ENCODE measurements at regions not wholly inside any gene's neighbourhood (a gene's known extent, or its start where the extent isn't known, plus 50 kb on each side); places are given as distances from the start of the nearest gene placed in this dataset.
"Not testable (repeated sequence)": the region's sequence is repeated elsewhere in the genome, so short reads cannot be mapped to it uniquely, and the experiment has no call there.

- DNase-seq (ENCODE audit: low read depth in 3 of 3) = no peak
Observed at GRCh38 chr18:34528177-34528576, 181.9 kb upstream of the DTNA start.

- DNase-seq (ENCODE audit: low read depth in 3 of 3) = no peak
Observed at GRCh38 chr18:34529358-34530335, 180.5 kb upstream of the DTNA start.

GRCh38 chr18:34531110-34531509 is 179.0 kb upstream of the DTNA start:
- no peak for DNase-seq (ENCODE audit: low read depth in 3 of 3)

- not testable (repeated sequence) for DNase-seq (ENCODE audit: low read depth in 3 of 3)
Observed at GRCh38 chr18:34534642-34535041, 175.5 kb upstream of the DTNA start.

DNA sequence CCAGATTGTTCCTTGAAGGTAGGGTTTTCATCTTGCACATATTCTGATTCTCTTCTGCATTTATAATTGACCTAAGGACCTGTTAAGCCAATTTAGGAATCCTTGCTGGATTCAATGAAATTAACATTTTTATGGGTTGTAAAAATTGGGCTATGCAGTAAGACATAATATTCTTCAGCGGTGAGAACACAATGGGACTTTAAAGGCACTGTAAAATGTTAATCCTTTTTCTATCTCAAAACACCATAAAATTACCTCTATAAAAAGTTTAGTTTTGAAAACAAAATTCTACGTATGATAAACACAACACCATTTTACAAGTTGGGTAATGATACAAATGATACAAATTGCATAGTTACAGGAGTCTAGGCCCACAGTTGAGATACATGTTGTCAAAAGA is 169.2 kb upstream of the DTNA start:
- DNase-seq (ENCODE audit: low read depth in 3 of 3) = no peak

GRCh38 chr18:34542625-34543024 is 167.5 kb upstream of the DTNA start:
- no peak for DNase-seq (ENCODE audit: low read depth in 3 of 3)

- DNase-seq (ENCODE audit: low read depth in 3 of 3) = no peak
Observed at GRCh38 chr18:34543356-34543755, 166.7 kb upstream of the DTNA start.

DNA sequence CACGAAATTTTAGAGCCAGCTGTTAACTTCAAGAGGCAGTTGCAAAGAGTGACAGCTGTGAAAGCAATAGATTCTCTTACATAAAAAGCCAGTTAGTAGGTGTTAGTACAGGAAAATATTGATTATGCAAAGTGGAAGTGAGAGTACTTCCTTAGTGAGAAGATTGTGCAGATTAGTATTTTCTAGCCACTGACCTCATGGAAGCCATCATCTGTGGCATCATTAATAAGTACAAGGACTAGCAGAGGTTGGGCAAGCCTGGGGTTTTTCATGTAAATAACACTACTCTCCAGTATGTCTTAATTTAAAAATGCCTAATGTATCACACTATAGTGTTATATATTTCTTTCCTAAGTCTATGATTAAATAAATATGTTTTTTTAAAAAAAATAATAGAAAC is 166.2 kb upstream of the DTNA start:
- DNase-seq (ENCODE audit: low read depth in 3 of 3) = no peak

GRCh38 chr18:34544930-34545329 is 165.2 kb upstream of the DTNA start:
- no peak for DNase-seq (ENCODE audit: low read depth in 3 of 3)

DNA sequence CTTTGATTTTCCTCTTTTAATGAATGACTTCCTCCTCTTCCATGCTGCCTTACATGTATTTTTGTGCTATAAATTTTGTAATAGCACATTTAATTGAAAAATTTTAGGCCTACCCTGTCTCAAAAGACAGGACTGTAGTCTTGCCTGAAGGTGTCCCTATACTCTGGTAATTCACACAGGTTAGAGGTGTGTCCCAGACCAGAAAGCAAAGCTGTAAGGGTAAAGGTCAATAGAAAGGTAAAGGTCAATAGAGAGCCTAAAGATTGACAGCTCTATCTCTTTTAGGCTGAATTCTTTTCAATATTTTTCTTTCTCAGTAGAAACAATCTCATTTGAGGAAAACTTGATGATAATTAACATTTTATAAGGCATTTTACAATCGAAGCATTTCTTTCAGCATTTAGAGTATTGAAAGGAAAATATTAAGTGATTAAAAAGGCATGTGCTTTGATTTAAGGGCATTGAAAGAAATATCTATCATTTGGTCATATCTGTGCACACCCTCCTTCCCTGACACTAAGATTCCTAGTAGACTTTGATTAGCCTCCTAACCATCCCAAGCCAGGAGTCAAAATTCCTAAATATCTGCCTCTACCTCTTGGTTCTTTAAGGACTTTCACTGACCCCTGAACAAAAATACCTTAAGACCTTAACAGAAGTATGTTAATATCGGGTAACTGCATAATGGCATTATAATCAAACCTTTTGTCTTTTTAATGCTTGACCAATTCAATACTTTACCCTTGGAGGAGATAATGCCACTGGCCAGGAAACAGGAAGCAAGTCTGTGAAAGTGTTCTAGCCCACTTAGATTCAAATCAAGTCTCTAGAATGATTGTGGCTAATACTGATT is 161.8 kb upstream of the DTNA start:
- DNase-seq (ENCODE audit: low read depth in 3 of 3) = no peak

DNA sequence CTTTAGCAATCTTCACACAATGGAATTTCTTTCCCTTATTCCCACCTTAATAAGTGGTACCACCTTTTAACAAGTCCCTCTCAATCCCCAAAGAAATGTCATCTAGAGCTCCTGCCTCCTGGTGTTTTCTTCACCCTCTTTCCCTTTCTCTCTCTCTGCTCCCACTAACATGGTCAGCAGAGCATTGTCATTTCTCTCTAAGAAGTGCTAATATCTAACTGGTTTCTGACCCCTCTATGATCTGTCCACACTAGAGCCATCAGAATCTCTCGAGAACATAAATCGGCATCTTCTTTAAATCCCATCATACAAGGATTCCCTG is 161.2 kb upstream of the DTNA start:
- DNase-seq (ENCODE audit: low read depth in 3 of 3) = no peak

DNA sequence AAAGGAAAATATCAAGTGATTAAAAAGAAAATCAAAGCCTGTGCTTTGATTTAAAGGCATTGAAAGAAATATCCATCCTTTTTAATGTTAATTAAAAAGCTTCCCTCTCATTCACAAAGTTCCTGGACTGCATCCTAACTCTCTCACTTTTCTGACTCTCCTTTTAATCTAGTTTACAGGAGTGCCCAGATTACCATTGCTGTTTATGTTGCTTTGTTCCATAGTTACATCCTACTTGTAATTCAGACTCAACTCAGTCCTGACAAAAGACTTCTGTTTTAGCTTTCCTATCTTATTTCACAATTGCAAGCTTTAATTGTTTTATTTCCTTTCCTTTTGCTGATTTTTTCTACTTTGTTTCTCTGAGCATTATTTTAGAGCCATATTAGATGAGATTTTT is 160.7 kb upstream of the DTNA start:
- no peak for DNase-seq (ENCODE audit: low read depth in 3 of 3)

GRCh38 chr18:34550156-34550555 is 159.9 kb upstream of the DTNA start:
- no peak for DNase-seq (ENCODE audit: low read depth in 3 of 3)

GRCh38 chr18:34550902-34551301 is 159.2 kb upstream of the DTNA start:
- no peak for DNase-seq (ENCODE audit: low read depth in 3 of 3)

DNA sequence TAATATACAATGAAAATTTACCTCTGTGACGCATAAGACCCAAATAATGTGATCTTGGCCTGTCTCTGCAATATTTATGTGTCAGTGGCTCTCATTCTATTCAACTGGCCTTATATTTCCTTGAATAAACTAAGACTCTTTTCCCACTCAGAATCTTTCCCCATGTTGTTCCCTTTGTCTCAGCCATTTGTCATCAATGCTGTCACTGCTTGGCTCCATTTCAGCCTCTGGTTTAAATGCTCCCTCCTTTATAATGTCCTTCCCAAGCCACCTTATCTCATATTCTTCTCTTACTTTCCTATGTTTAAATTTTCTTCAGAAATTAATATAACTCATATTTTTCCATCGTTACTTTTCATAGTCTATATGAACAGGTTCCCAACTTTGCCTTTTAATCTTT is 158.3 kb upstream of the DTNA start:
- DNase-seq (ENCODE audit: low read depth in 3 of 3) = no peak

DNA sequence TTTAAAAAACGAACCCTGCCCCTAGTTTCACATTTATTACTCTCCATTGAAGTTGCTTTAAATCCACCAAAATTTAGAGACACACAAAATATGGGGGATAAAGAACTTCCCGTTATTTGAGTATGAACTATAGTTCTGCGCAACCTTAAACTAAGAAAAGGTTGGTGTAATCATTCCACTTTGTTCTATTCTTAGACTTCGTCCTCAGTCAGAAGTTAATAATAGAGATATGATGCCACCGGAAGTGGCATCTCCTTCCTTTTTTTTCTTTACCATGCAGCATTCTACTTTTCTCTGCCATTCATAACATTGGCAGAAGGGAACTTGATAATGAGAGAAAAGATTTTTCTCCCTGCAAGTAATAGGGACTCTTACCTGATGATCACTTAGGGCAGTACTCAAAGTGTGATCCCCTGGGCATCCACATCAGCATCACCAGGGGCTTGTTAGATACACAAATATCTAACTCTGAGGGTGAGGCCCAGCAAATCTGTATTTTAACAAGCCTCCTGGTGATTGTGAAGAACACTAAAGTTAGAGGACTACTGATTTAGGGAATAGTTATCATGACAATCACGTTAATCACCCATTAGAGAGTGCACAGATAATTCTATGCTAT is 147.7 kb upstream of the DTNA start:
- DNase-seq (ENCODE audit: low read depth in 3 of 3) = no peak

- DNase-seq (ENCODE audit: low read depth in 3 of 3) = no peak
Observed at GRCh38 chr18:34567857-34568256, 142.2 kb upstream of the DTNA start.

DNA sequence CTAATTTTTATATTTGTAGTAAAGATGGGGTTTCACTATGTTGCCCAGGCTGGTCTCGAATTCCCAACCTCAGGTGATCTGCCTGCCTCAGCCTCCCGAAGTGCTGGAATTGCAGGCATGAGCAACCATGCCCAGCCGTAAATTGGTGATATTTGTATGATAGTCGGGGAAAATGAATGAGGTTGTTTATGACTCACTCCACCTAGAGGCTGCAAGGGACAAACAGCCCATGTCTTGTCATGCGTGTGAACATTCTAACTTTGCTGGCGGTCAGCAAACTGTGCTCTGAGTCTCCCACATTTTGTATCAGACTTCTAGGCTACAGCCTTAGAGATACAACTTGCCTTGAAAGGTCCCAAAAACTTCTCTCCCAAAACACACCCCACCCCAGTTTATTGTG is 133.5 kb upstream of the DTNA start:
- no peak for DNase-seq (ENCODE audit: low read depth in 3 of 3)

GRCh38 chr18:34583895-34584294 is 126.2 kb upstream of the DTNA start:
- no peak for DNase-seq (ENCODE audit: low read depth in 3 of 3)

GRCh38 chr18:34590503-34590902 is 119.6 kb upstream of the DTNA start:
- DNase-seq (ENCODE audit: low read depth in 3 of 3) = no peak

GRCh38 chr18:34591920-34592444 is 118.1 kb upstream of the DTNA start:
- no peak for DNase-seq (ENCODE audit: low read depth in 3 of 3)

DNA sequence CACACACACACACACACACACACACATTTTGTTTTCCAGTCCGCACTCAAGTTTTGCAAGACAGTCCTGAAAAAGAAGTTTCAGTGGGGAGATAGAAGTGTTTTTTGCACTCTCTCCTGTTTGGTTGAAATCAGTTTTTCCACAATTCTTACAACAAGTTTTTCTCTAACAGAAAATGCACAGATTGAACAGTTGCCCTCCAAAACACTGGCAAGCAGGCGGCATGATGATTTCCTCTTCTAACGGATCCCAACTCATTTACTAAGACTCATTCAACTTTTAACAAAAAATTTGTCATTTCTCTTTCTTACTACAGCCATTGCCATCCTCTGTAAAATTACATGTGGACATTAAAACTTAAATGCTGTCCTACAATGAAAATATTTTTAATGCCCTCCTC is 117.6 kb upstream of the DTNA start:
- no peak for DNase-seq (ENCODE audit: low read depth in 3 of 3)

Data from stimulated activated CD4-positive, alpha-beta T cell treated with anti-CD3 and anti-CD28 coated beads, TNF-alpha, amount 100 ng/mL, for 24 hours (primary cell).